Right ventricle myocardium inferior (tissue), 1 donor: ENCODE measurements at regions not wholly inside any gene's neighbourhood (a gene's known extent, or its start where the extent isn't known, plus 50 kb on each side); places are given as distances from the start of the nearest gene placed in this dataset.
A peak's percentile ranks its signal among the peaks of the same experiment; 100 is the strongest.

Source experiments
- ATAC-seq: fragments of 200-7000 bp; cut with Tn5 transposase; one replicate; pipeline ENCODE4 v1.9.1; 2020; ENCODE audit warnings: mild to moderate bottlenecking, moderate library complexity
- DNase-seq: peaks from one replicate; pipeline ENCODE4 v3.0.0; 2021; ENCODE audit errors: missing footprints
- intact Hi-C: fragments of 100-400 bp; cut with DNase I; formaldehyde crosslinking; loops from one replicate; pipeline ENCODE4 v1.11.0; 2022
- donor health status: DM: no; HTN: yes; CAD: no; lungs with severe emphysema.

GRCh38 chr3:74375653-74376052 is 238.8 kb downstream of the CNTN3 start:
- no peak for DNase-seq
- intact Hi-C loops = no loop called here
- no peak for ATAC-seq

- no peak for DNase-seq
- intact Hi-C loops = no loop called here
- no peak for ATAC-seq
Observed at GRCh38 chr3:74372743-74373142, 241.7 kb downstream of the CNTN3 start.

- intact Hi-C loops = no loop called here
- ATAC-seq = no peak
- no peak for DNase-seq
Observed at GRCh38 chr3:74370342-74370741, 244.1 kb downstream of the CNTN3 start.

- intact Hi-C loops = no loop called here
- no peak for DNase-seq
- ATAC-seq = no peak
Observed at GRCh38 chr3:74366331-74366730, 248.1 kb downstream of the CNTN3 start.

GRCh38 chr3:74363346-74363745 is 251.1 kb downstream of the CNTN3 start:
- intact Hi-C loops = no loop called here
- ATAC-seq (no peak), DNase-seq (no peak)

- intact Hi-C loops = no loop called here
- ATAC-seq (no peak), DNase-seq (no peak)
Observed at GRCh38 chr3:74360406-74360805, 254.1 kb downstream of the CNTN3 start.

GRCh38 chr3:74357881-74358280 is 256.6 kb downstream of the CNTN3 start:
- intact Hi-C loops = no loop called here
- ATAC-seq (no peak), DNase-seq (no peak)

GRCh38 chr3:74353039-74353438 is 261.4 kb downstream of the CNTN3 start:
- DNase-seq = no peak
- intact Hi-C loops = no loop called here
- ATAC-seq = no peak

GRCh38 chr3:74352166-74352565 is 262.3 kb downstream of the CNTN3 start:
- ATAC-seq (peak; percentile 34), DNase-seq (no peak)
- intact Hi-C loops = no loop called here

GRCh38 chr3:74351213-74351612 is 263.2 kb downstream of the CNTN3 start:
- intact Hi-C loops = no loop called here
- DNase-seq (no peak), ATAC-seq (peak; percentile 59)

GRCh38 chr3:74349015-74349414 is 265.4 kb downstream of the CNTN3 start:
- intact Hi-C loops = no loop called here
- DNase-seq = no peak
- no peak for ATAC-seq

GRCh38 chr3:74347563-74348268 is 266.7 kb downstream of the CNTN3 start:
- no peak for ATAC-seq
- intact Hi-C loops = no loop called here

GRCh38 chr3:74346896-74347295 is 267.6 kb downstream of the CNTN3 start:
- no peak for DNase-seq
- ATAC-seq = no peak
- intact Hi-C loops = no loop called here

More at GRCh38 chr3:74347563-74348268, 266.7 kb downstream of the CNTN3 start:
- no peak for DNase-seq

- DNase-seq = no peak
- intact Hi-C loops = no loop called here
- ATAC-seq = no peak
Observed at GRCh38 chr3:74345701-74346100, 268.8 kb downstream of the CNTN3 start.

GRCh38 chr3:74344865-74345440 is 269.5 kb downstream of the CNTN3 start:
- DNase-seq (no peak), ATAC-seq (no peak)
- intact Hi-C loops = no loop called here

- intact Hi-C loops = no loop called here
- ATAC-seq (no peak), DNase-seq (no peak)
Observed at GRCh38 chr3:74343391-74343790, 271.1 kb downstream of the CNTN3 start.

GRCh38 chr3:74338998-74339397 is 275.5 kb downstream of the CNTN3 start:
- intact Hi-C loops = no loop called here
- no peak for DNase-seq
- ATAC-seq = no peak

GRCh38 chr3:74332165-74332564 is 282.3 kb downstream of the CNTN3 start:
- DNase-seq = no peak
- no peak for ATAC-seq
- intact Hi-C loops = no loop called here

- intact Hi-C loops = no loop called here
- DNase-seq (no peak), ATAC-seq (no peak)
Observed at GRCh38 chr3:74331711-74332110, 282.7 kb downstream of the CNTN3 start.

GRCh38 chr3:74329096-74329495 is 285.4 kb downstream of the CNTN3 start:
- DNase-seq (no peak), ATAC-seq (no peak)
- intact Hi-C loops = no loop called here

GRCh38 chr3:74328435-74328834 is 286.0 kb downstream of the CNTN3 start:
- intact Hi-C loops = no loop called here
- DNase-seq (no peak), ATAC-seq (no peak)
